ENCODE measurements at regions not wholly inside any gene's neighbourhood (a gene's known extent, or its start where the extent isn't known, plus 50 kb on each side); places are given as distances from the start of the nearest gene placed in this dataset.
A peak's percentile ranks its signal among the peaks of the same experiment; 100 is the strongest.

DNA sequence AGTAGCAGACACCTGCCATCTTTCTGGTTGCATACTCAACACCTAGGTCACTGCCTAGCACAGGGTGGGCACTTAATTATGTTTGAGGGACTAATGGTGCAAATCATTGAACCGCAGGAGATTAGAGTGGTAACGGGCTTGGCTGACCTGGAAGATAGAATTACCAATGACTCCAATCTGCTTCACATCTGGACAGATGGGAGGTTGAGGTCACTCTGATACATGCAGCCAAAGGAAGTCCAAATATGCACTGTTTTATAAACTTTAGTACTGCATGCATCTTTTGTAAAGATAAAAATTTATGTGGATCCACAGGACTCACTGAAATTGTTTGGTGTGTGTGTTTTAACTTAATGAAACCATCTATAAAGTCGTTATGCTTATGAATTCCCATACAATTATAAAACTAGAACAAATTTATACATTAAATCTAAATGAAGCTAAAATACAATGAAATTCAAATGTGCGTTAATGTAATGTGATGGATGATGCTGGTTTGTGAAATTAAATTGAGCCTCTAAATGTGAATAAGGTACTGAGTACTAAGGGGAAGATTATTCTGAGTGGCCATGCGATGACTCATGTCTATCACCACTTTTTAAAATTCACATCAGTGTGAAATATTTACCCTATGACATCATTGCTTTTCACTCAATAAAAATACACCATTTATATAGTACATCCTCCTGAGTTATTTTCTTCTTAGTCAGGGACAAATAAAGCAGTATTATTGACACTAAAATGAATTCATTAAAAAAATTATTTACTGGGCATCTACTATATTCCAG, 224.7 kb upstream of the FAM78B start:
- POLR2A ChIA-PET: no interaction called here
- dilution Hi-C loops (cut with MboI; ENCODE audit: extremely low pct_ligation_motif_present, low sequenced_read_pairs) (no loop called here), intact Hi-C loops (cut with micrococcal nuclease) (no loop called here)
- Histone ChIP-seq H2AFZ (ENCODE audit: low read depth, low read length) (no peak overlapping the region), H3K79me2 (ENCODE audit: control insufficient read depth, insufficient read depth, low read length) (no peaks in the 10 kb centered on the region), H3K9me1 (replicated peaks; ENCODE audit: control insufficient read depth, extremely low read depth, insufficient read depth, low read length) (no peaks in the 10 kb centered on the region), H3K4me3 (replicated peaks in 1 of 3; ENCODE audit: insufficient read depth in 1 of 3, low read depth in 1 of 3, low read length in 3 of 3) (no peak overlapping the region), H3K4me2 (ENCODE audit: insufficient read depth, low read length) (no peak overlapping the region), H3K27ac (ENCODE audit: insufficient read depth, low read depth, low read length) (no peak overlapping the region), H3K4me1 (ENCODE audit: control insufficient read depth, extremely low read depth, insufficient read depth, low read length) (no peaks in the 10 kb centered on the region), H3K9me3 (replicated peaks; ENCODE audit: control insufficient read depth, insufficient read depth, low read length) (no peaks in the 10 kb centered on the region), H3K36me3 (ENCODE audit: control insufficient read depth in 2 of 2, extremely low read depth in 1 of 2, insufficient read depth in 2 of 2, low read length in 2 of 2) (no peaks in the 10 kb centered on the region), H3K9ac (replicated peaks; ENCODE audit: extremely low read depth, insufficient read depth, low read length) (no peak overlapping the region), H4K20me1 (replicated peaks; ENCODE audit: control insufficient read depth, extremely low read depth, insufficient read depth, low read length) (no peaks in the 10 kb centered on the region), H3K27me3 (ENCODE audit: control insufficient read depth in 2 of 2, insufficient read depth in 2 of 2, low read length in 2 of 2) (no peaks in the 10 kb centered on the region)
- DNase-seq (ENCODE audit: low read depth, low spot score) (no peak), FAIRE-seq (no peak)
- TF ChIP-seq MYC (IDR thresholded peaks at IDR 0.05; ENCODE audit: low read depth, low read length): no peak
- no peak for TF ChIP-seq POLR2AphosphoS5 (IDR thresholded peaks at IDR 0.05; ENCODE audit: insufficient read depth, low read depth, low read length)
- peak; percentile 21 for TF ChIP-seq JUN (IDR thresholded peaks at IDR 0.05; ENCODE audit: borderline replicate concordance, insufficient read depth, insufficient read length, low read depth)
- TF ChIP-seq EZH2 (IDR thresholded peaks at IDR 0.05; ENCODE audit: borderline replicate concordance, low read depth, low read length, severe bottlenecking): no peak
- TF ChIP-seq GATA2 (IDR thresholded peaks at IDR 0.05; ENCODE audit: insufficient read depth, insufficient read length, low read depth, low read length): no peak
- BruUV-seq (replicated peaks): no TSS peak
- CTCF ChIA-PET: no interaction called here

DNA sequence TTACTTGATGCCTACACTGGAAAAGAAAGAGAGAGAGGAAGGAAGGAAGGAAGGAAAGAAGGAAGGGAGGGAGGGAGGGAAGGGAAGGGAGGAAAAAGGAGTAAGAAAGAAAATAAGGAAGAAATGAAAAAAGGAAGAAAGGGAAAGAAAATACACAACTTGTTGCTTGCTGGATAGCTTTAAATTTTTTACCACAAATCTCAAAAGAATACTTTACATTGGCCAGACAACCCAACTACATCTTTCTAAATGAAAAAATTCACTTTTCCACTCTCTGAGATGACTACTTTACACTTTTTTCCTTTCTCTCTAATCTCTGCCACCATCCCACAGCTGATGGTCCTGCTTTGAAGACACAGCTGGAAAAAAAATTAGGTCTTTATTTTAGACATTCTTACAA, 228.9 kb upstream of the FAM78B start:
- no peak overlapping the region for H3K4me3 ChIP-seq (replicated peaks in 1 of 3; ENCODE audit: insufficient read depth in 1 of 3, low read depth in 1 of 3, low read length in 3 of 3)
- no peak overlapping the region for H3K27ac ChIP-seq (ENCODE audit: insufficient read depth, low read depth, low read length)
- BruUV-seq (replicated peaks): no TSS peak
- no peaks in the 10 kb centered on the region for H3K9me1 ChIP-seq (replicated peaks; ENCODE audit: control insufficient read depth, extremely low read depth, insufficient read depth, low read length)
- no peak overlapping the region for H3K9ac ChIP-seq (replicated peaks; ENCODE audit: extremely low read depth, insufficient read depth, low read length)
- dilution Hi-C loops (cut with MboI; ENCODE audit: extremely low pct_ligation_motif_present, low sequenced_read_pairs) (no loop called here), intact Hi-C loops (cut with micrococcal nuclease) (no loop called here)
- ChIA-PET CTCF (no interaction called here), POLR2A (no interaction called here)
- no peaks in the 10 kb centered on the region for H3K79me2 ChIP-seq (ENCODE audit: control insufficient read depth, insufficient read depth, low read length)
- no peak overlapping the region for H3K4me2 ChIP-seq (ENCODE audit: insufficient read depth, low read length)
- TF ChIP-seq JUN (IDR thresholded peaks at IDR 0.05; ENCODE audit: borderline replicate concordance, insufficient read depth, insufficient read length, low read depth) (no peak), CTCF (IDR thresholded peaks at IDR 0.05; ENCODE audit: extremely low read depth in 1 of 2, insufficient read depth in 1 of 2, low read depth in 1 of 2, low read length in 2 of 2) (no peak), POLR2A (IDR thresholded peaks at IDR 0.05; ENCODE audit: low read depth, low read length) (no peak), EZH2 (IDR thresholded peaks at IDR 0.05; ENCODE audit: borderline replicate concordance, low read depth, low read length, severe bottlenecking) (no peak), GATA2 (IDR thresholded peaks at IDR 0.05; ENCODE audit: insufficient read depth, insufficient read length, low read depth, low read length) (no peak), FOS (IDR thresholded peaks at IDR 0.05; ENCODE audit: borderline replicate concordance, insufficient read depth, low read length) (no peak), MYC (IDR thresholded peaks at IDR 0.05; ENCODE audit: low read depth, low read length) (no peak), POLR2AphosphoS5 (IDR thresholded peaks at IDR 0.05; ENCODE audit: insufficient read depth, low read depth, low read length) (no peak)
- TF ChIP-seq, protein P1, sequence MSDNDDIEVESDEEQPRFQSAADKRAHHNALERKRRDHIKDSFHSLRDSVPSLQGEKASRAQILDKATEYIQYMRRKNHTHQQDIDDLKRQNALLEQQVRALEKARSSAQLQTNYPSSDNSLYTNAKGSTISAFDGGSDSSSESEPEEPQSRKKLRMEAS (IDR thresholded peaks at IDR 0.05; ENCODE audit: insufficient read depth, insufficient read length): no peak
- H3K9me3 ChIP-seq (replicated peaks; ENCODE audit: control insufficient read depth, insufficient read depth, low read length): no peaks in the 10 kb centered on the region
- H3K4me1 ChIP-seq (ENCODE audit: control insufficient read depth, extremely low read depth, insufficient read depth, low read length): no peaks in the 10 kb centered on the region
- DNase-seq (ENCODE audit: low read depth, low spot score) (no peak), FAIRE-seq (no peak)
- no peak overlapping the region for H2AFZ ChIP-seq (ENCODE audit: low read depth, low read length)
- H3K36me3 ChIP-seq (ENCODE audit: control insufficient read depth in 2 of 2, extremely low read depth in 1 of 2, insufficient read depth in 2 of 2, low read length in 2 of 2): no peaks in the 10 kb centered on the region
- no peaks in the 10 kb centered on the region for H3K27me3 ChIP-seq (ENCODE audit: control insufficient read depth in 2 of 2, insufficient read depth in 2 of 2, low read length in 2 of 2)
- H4K20me1 ChIP-seq (replicated peaks; ENCODE audit: control insufficient read depth, extremely low read depth, insufficient read depth, low read length): no peaks in the 10 kb centered on the region

All from endothelial cell of umbilical vein (primary cell).